ENCODE measurements at regions not wholly inside any gene's neighbourhood (a gene's known extent, or its start where the extent isn't known, plus 50 kb on each side); places are given as distances from the start of the nearest gene placed in this dataset.

DNA sequence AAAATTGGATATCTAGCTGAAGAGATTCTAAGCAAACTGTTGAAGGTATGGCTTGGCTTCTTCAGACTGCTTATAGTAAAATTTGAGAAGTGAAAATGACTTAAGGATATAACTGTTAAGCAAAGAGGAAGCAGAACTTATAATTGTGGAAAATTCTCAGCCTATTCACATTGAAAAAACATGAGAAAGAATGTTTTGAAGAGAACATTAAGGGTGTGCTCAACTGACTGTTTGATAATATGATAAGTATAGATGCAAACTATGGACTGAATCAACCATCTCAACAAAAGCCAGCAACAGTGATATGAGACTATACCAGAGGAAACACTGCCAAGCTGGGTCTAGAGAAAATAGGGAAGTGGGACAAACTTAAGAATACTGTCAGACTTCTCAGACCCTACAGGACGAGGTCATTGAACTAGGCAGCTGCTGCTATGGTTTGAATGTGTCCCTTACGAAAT is 133.1 kb upstream of the PPP1R3A start:
- TF ChIP-seq, protein P1, sequence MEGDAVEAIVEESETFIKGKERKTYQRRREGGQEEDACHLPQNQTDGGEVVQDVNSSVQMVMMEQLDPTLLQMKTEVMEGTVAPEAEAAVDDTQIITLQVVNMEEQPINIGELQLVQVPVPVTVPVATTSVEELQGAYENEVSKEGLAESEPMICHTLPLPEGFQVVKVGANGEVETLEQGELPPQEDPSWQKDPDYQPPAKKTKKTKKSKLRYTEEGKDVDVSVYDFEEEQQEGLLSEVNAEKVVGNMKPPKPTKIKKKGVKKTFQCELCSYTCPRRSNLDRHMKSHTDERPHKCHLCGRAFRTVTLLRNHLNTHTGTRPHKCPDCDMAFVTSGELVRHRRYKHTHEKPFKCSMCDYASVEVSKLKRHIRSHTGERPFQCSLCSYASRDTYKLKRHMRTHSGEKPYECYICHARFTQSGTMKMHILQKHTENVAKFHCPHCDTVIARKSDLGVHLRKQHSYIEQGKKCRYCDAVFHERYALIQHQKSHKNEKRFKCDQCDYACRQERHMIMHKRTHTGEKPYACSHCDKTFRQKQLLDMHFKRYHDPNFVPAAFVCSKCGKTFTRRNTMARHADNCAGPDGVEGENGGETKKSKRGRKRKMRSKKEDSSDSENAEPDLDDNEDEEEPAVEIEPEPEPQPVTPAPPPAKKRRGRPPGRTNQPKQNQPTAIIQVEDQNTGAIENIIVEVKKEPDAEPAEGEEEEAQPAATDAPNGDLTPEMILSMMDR (optimal IDR thresholded peaks at IDR 0.05 in 1 of 3, IDR thresholded peaks at IDR 0.05 in 1 of 3, conservative IDR thresholded peaks at IDR 0.05 in 1 of 3; ENCODE audit: extremely low read depth in 1 of 3, insufficient read depth in 2 of 3, low read length in 3 of 3), result no peak
- no peak for TF ChIP-seq EZH2 (IDR thresholded peaks at IDR 0.05; ENCODE audit: low read length)

Data from keratinocyte (primary cell).